ENCODE measurements at regions not wholly inside any gene's neighbourhood (a gene's known extent, or its start where the extent isn't known, plus 50 kb on each side); places are given as distances from the start of the nearest gene placed in this dataset.

- Histone ChIP-seq H3K9ac (ENCODE audit: low read depth in 2 of 2, low read length in 2 of 2) (no peak overlapping the region), H3K4me1 (no peaks in the 10 kb centered on the region), H3K9me3 (no peaks in the 10 kb centered on the region), H3K36me3 (no peaks in the 10 kb centered on the region), H3K27ac (no peak overlapping the region), H3K4me3 (no peak overlapping the region), H3K27me3 (no peaks in the 10 kb centered on the region)
- intact Hi-C loops (cut with DNase I) = no loop called here
- TF ChIP-seq CTCF (IDR thresholded peaks at IDR 0.05) = no peak
- DNase-seq = no peak
Measured at GRCh38 chr9:79154806-79155205, 417.0 kb upstream of the TLE4 start.

- Histone ChIP-seq H3K9ac (ENCODE audit: low read depth in 2 of 2, low read length in 2 of 2) (no peak overlapping the region), H3K27ac (no peak overlapping the region), H3K36me3 (no peaks in the 10 kb centered on the region), H3K4me3 (no peak overlapping the region), H3K27me3 (no peaks in the 10 kb centered on the region), H3K9me3 (no peaks in the 10 kb centered on the region), H3K4me1 (no peaks in the 10 kb centered on the region)
- TF ChIP-seq CTCF (IDR thresholded peaks at IDR 0.05) = no peak
- no peak for DNase-seq
- intact Hi-C loops (cut with DNase I) = no loop called here
Measured at GRCh38 chr9:79155308-79155707, 416.5 kb upstream of the TLE4 start.

DNA sequence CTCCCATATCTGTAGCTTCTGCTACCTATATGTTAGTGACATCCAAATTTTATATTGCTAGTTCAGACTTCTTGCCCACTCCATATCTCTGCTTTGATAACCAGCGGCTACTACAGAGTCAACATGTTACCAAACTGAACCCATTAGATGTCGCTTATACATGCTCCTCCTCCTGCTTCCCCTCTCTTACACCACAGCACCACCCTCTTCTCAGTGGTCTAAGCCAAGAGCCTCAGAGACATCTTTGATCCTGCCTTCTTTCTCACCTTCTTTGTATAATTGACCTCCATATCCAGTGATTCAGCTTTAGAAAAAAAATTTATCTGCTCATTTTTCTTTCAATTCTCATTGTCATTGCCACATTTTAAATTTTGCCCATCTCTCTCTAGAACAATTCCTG, 408.2 kb upstream of the TLE4 start:
- Histone ChIP-seq H3K4me1 (no peaks in the 10 kb centered on the region), H3K9me3 (no peaks in the 10 kb centered on the region), H3K27ac (no peak overlapping the region), H3K4me3 (no peak overlapping the region), H3K9ac (ENCODE audit: low read depth in 2 of 2, low read length in 2 of 2) (no peak overlapping the region), H3K36me3 (no peaks in the 10 kb centered on the region), H3K27me3 (no peaks in the 10 kb centered on the region)
- TF ChIP-seq CTCF (IDR thresholded peaks at IDR 0.05) = no peak
- intact Hi-C loops (cut with DNase I) = no loop called here
- no peak for DNase-seq

GRCh38 chr9:79164406-79164805, 407.4 kb upstream of the TLE4 start:
- TF ChIP-seq CTCF (IDR thresholded peaks at IDR 0.05) = no peak
- Histone ChIP-seq H3K9ac (ENCODE audit: low read depth in 2 of 2, low read length in 2 of 2) (no peak overlapping the region), H3K9me3 (no peaks in the 10 kb centered on the region), H3K27me3 (no peaks in the 10 kb centered on the region), H3K4me3 (no peak overlapping the region), H3K36me3 (no peaks in the 10 kb centered on the region), H3K27ac (no peak overlapping the region), H3K4me1 (no peaks in the 10 kb centered on the region)
- intact Hi-C loops (cut with DNase I) = no loop called here
- no peak for DNase-seq

GRCh38 chr9:79165020-79165780, 406.6 kb upstream of the TLE4 start:
- no peaks in the 10 kb centered on the region for H3K27me3 ChIP-seq
- no peak overlapping the region for H3K9ac ChIP-seq (ENCODE audit: low read depth in 2 of 2, low read length in 2 of 2)
- no peaks in the 10 kb centered on the region for H3K9me3 ChIP-seq
- H3K36me3 ChIP-seq = no peaks in the 10 kb centered on the region
- intact Hi-C loops (cut with DNase I) = no loop called here
- TF ChIP-seq CTCF (IDR thresholded peaks at IDR 0.05) = no peak
- H3K27ac ChIP-seq = no peak overlapping the region
- DNase-seq = no peak
- H3K4me3 ChIP-seq = no peak overlapping the region
- H3K4me1 ChIP-seq = no peaks in the 10 kb centered on the region

Measured in colonic mucosa (tissue), 4 donors.